ENCODE measurements at regions not wholly inside any gene's neighbourhood (a gene's known extent, or its start where the extent isn't known, plus 50 kb on each side); places are given as distances from the start of the nearest gene placed in this dataset.

- TF ChIP-seq HDGF (IDR thresholded peaks at IDR 0.05; ENCODE audit: borderline replicate concordance) (no peak), FOXM1 (IDR thresholded peaks at IDR 0.05; ENCODE audit: borderline replicate concordance) (no peak)
Observed at GRCh38 chr1:221994939-221995338, 253.1 kb upstream of the DUSP10 start.
